Vagina (tissue), 2 donors: ENCODE measurements at regions not wholly inside any gene's neighbourhood (a gene's known extent, or its start where the extent isn't known, plus 50 kb on each side); places are given as distances from the start of the nearest gene placed in this dataset.

Experiments
- DNase-seq, 2 donors: peaks; one replicate each; pipeline ENCODE4 v3.0.0-alpha.2; 2017; ENCODE audit errors: extremely low spot score in 2 of 2
- H3K27ac ChIP-seq: fragments of 200-600 bp; sonication (generic); one replicate; pipeline ENCODE4 v1.5.1; 2019
- H3K27me3 ChIP-seq: fragments of 200-600 bp; sonication (generic); one replicate; pipeline ENCODE4 v1.5.1; 2019
- H3K36me3 ChIP-seq, 2 donors: fragments of 200-600 bp; sonication (generic); one replicate each; pipeline ENCODE4 v1.5.1; 2017 to 2019
- H3K4me1 ChIP-seq: fragments of 200-600 bp; sonication (generic); one replicate; pipeline ENCODE4 v1.5.1; 2019
- H3K4me3 ChIP-seq, 2 donors: fragments of 200-600 bp; sonication (generic); 1 replicate in 1 of 2; 2 replicates in 1 of 2; pipeline ENCODE4 v1.5.1; 2016 to 2019
- H3K9me3 ChIP-seq: fragments of 200-600 bp; sonication (generic); one replicate; pipeline ENCODE4 v1.5.1; 2019
- POLR2A ChIP-seq, 2 donors: fragments of 450-650 bp; IDR thresholded peaks; one replicate each; pipeline ENCODE4 v1.6.1; 2017; ENCODE audit warnings: antibody characterized with exemption in 2 of 2, mild to moderate bottlenecking in 2 of 2, moderate library complexity in 2 of 2
- POLR2AphosphoS5 ChIP-seq, 2 donors: sonication (generic); formaldehyde crosslinking; IDR thresholded peaks; one replicate each; pipeline ENCODE4 v1.9.0; 2017; ENCODE audit warnings: antibody characterized with exemption in 2 of 2, mild to moderate bottlenecking in 2 of 2, low read depth in 1 of 2; ENCODE audit not compliant: insufficient read depth in 1 of 2
- intact Hi-C: fragments of 100-400 bp; cut with DNase I; formaldehyde crosslinking; loops from one replicate; pipeline ENCODE4 v1.15.1; 2023
- TF ChIP-seq, protein P1 (sequence below), 3 experiments: fragments of 450-650 bp in 2 of 3; fragments of 200-600 bp in 1 of 3; sonication (generic) in 1 of 3; IDR thresholded peaks; one replicate each; pipeline ENCODE4 v1.5.1; 2017 to 2019; ENCODE audit warnings: antibody characterized with exemption in 3 of 3, mild to moderate bottlenecking in 2 of 3, moderate library complexity in 2 of 3

DNA sequence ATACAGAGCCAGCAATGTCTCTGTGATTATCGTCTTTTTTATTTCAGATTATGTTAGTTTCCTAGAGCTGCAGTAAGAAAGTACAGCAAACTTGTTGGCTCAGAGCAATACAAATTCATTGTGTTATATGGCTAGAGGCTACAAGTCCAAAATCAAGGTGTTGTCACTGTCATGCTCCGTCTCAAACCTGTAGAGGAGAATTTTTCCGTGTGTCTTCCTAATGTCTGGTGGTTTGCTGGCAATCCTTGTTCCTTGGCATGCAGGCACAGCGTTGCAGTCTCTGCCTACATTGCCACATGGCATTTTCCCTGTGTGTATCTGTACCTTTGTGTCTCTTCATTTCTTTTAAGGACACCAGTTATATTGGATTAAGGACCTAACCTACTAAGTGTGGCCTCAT lies 244.4 kb downstream of the LRRIQ3 start:
- intact Hi-C loops, result no loop called here
- DNase-seq, result no peak
- Histone ChIP-seq H3K9me3 (no peaks in the 10 kb centered on the region), H3K4me1 (no peaks in the 10 kb centered on the region), H3K27me3 (no peaks in the 10 kb centered on the region), H3K27ac (no peak overlapping the region), H3K4me3 (no peak overlapping the region), H3K36me3 (no peaks in the 10 kb centered on the region)
- no peak for TF ChIP-seq POLR2A (IDR thresholded peaks at IDR 0.05)
- TF ChIP-seq, protein P1, sequence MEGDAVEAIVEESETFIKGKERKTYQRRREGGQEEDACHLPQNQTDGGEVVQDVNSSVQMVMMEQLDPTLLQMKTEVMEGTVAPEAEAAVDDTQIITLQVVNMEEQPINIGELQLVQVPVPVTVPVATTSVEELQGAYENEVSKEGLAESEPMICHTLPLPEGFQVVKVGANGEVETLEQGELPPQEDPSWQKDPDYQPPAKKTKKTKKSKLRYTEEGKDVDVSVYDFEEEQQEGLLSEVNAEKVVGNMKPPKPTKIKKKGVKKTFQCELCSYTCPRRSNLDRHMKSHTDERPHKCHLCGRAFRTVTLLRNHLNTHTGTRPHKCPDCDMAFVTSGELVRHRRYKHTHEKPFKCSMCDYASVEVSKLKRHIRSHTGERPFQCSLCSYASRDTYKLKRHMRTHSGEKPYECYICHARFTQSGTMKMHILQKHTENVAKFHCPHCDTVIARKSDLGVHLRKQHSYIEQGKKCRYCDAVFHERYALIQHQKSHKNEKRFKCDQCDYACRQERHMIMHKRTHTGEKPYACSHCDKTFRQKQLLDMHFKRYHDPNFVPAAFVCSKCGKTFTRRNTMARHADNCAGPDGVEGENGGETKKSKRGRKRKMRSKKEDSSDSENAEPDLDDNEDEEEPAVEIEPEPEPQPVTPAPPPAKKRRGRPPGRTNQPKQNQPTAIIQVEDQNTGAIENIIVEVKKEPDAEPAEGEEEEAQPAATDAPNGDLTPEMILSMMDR (IDR thresholded peaks at IDR 0.05), result no peak

DNA sequence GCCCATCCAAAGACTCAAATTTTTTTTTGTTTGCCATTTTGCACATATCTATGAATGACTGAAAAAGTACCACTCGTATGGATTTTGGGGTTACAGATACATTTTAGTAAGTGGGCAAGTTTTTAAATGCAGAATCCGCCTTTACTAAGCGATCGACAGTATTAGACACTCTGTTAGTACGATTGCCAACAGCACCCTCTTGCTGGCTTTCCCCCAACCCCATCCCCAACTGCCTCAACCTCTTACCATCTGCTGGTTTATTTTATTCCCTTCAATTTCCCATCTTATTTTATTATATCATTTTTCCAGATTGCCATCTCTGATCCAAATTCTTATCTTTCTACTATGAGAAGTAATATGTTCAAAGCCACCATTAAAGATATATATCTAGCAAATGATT lies 244.8 kb downstream of the LRRIQ3 start:
- no peaks in the 10 kb centered on the region for H3K4me1 ChIP-seq
- H3K36me3 ChIP-seq, result no peaks in the 10 kb centered on the region
- no peak overlapping the region for H3K27ac ChIP-seq
- H3K9me3 ChIP-seq, result no peaks in the 10 kb centered on the region
- TF ChIP-seq, protein P1 (IDR thresholded peaks at IDR 0.05), result no peak
- TF ChIP-seq POLR2AphosphoS5 (IDR thresholded peaks at IDR 0.05; ENCODE audit: insufficient read depth in 1 of 2, low read depth in 1 of 2), result no peak
- TF ChIP-seq POLR2A (IDR thresholded peaks at IDR 0.05), result no peak
- DNase-seq, result no peak
- intact Hi-C loops, result no loop called here
- H3K27me3 ChIP-seq, result no peaks in the 10 kb centered on the region
- no peak overlapping the region for H3K4me3 ChIP-seq

DNA sequence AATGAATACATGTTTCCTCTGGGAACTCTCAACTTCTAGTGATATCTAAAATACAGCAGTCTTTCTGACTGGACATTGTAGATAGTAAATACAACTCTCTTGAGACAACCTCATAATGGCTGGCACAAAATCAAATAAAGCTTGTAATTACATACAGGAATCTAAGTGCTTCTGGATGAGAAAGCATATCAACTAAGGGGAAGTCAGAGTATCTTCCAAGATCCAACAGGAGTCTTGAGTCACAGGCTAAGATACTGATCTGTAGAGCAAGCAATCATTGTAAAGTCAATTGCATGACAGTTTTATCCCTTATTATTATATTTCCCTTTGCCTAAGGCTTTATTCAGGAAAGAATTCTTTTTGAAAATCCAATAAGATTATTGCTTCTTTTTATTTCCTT lies 249.9 kb downstream of the LRRIQ3 start:
- Histone ChIP-seq H3K4me3 (no peak overlapping the region), H3K9me3 (no peaks in the 10 kb centered on the region), H3K36me3 (no peaks in the 10 kb centered on the region), H3K27ac (no peak overlapping the region), H3K27me3 (no peaks in the 10 kb centered on the region), H3K4me1 (no peaks in the 10 kb centered on the region)
- no peak for DNase-seq
- intact Hi-C loops, result no loop called here
- TF ChIP-seq POLR2A (IDR thresholded peaks at IDR 0.05), result no peak
- TF ChIP-seq, protein P1 (IDR thresholded peaks at IDR 0.05), result no peak
- TF ChIP-seq POLR2AphosphoS5 (IDR thresholded peaks at IDR 0.05; ENCODE audit: insufficient read depth in 1 of 2, low read depth in 1 of 2), result no peak

DNA sequence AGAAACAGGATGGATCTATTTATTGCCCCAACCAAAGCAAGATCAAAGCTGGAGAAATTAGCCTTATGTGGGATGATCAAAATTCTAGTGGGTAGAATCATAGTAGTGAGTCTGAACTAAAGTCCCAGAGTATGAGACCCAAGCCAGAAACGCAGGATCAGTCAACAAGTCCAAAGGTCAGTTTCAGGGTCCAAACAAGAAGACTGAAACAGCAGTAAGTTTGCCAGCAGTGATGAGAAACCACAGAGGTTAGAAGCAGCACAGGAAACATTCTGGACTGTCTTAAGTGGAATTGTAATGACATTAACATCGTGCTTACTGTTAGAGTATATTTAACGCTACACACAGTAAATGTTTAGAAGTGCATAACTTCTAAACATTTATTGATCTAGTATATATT lies 251.0 kb downstream of the LRRIQ3 start:
- intact Hi-C loops, result no loop called here
- Histone ChIP-seq H3K27ac (no peak overlapping the region), H3K4me3 (no peak overlapping the region), H3K27me3 (no peaks in the 10 kb centered on the region), H3K9me3 (no peaks in the 10 kb centered on the region), H3K4me1 (no peaks in the 10 kb centered on the region), H3K36me3 (no peaks in the 10 kb centered on the region)
- TF ChIP-seq, protein P1 (IDR thresholded peaks at IDR 0.05), result no peak
- TF ChIP-seq POLR2AphosphoS5 (IDR thresholded peaks at IDR 0.05; ENCODE audit: insufficient read depth in 1 of 2, low read depth in 1 of 2) (no peak), POLR2A (IDR thresholded peaks at IDR 0.05) (no peak)
- DNase-seq, result no peak

DNA sequence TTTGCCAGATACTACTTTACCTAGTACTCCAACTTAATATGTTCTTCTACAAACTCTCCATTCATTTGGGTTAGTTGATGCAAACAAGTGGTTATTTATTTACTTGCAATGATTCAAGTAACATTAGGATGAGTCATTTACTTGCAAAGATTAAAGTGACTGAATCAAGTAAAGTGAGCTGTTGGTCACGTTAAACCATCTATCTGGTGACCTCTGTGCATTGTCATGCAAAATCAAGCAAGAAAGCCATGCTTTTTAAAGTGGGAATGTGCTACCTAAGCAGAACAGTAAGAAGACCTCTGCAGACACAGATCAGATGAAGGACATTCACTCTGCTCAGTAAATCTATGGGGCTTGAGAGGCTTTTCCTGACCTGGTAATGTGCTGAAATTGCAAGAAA lies 254.7 kb downstream of the LRRIQ3 start:
- no peak overlapping the region for H3K4me3 ChIP-seq
- intact Hi-C loops, result no loop called here
- no peaks in the 10 kb centered on the region for H3K36me3 ChIP-seq
- no peaks in the 10 kb centered on the region for H3K27me3 ChIP-seq
- no peak for DNase-seq
- no peaks in the 10 kb centered on the region for H3K9me3 ChIP-seq
- no peak overlapping the region for H3K27ac ChIP-seq
- no peak for TF ChIP-seq POLR2AphosphoS5 (IDR thresholded peaks at IDR 0.05; ENCODE audit: insufficient read depth in 1 of 2, low read depth in 1 of 2)
- TF ChIP-seq POLR2A (IDR thresholded peaks at IDR 0.05), result no peak
- TF ChIP-seq, protein P1 (IDR thresholded peaks at IDR 0.05), result no peak
- no peaks in the 10 kb centered on the region for H3K4me1 ChIP-seq
